ENCODE measurements at regions not wholly inside any gene's neighbourhood (a gene's known extent, or its start where the extent isn't known, plus 50 kb on each side); places are given as distances from the start of the nearest gene placed in this dataset.
"Not testable (repeated sequence)": the region's sequence is repeated elsewhere in the genome, so short reads cannot be mapped to it uniquely, and the experiment has no call there.

- no peak for DNase-seq
Measured at GRCh38 chr9:107850653-107851052, 361.1 kb upstream of the KLF4 start.

DNA sequence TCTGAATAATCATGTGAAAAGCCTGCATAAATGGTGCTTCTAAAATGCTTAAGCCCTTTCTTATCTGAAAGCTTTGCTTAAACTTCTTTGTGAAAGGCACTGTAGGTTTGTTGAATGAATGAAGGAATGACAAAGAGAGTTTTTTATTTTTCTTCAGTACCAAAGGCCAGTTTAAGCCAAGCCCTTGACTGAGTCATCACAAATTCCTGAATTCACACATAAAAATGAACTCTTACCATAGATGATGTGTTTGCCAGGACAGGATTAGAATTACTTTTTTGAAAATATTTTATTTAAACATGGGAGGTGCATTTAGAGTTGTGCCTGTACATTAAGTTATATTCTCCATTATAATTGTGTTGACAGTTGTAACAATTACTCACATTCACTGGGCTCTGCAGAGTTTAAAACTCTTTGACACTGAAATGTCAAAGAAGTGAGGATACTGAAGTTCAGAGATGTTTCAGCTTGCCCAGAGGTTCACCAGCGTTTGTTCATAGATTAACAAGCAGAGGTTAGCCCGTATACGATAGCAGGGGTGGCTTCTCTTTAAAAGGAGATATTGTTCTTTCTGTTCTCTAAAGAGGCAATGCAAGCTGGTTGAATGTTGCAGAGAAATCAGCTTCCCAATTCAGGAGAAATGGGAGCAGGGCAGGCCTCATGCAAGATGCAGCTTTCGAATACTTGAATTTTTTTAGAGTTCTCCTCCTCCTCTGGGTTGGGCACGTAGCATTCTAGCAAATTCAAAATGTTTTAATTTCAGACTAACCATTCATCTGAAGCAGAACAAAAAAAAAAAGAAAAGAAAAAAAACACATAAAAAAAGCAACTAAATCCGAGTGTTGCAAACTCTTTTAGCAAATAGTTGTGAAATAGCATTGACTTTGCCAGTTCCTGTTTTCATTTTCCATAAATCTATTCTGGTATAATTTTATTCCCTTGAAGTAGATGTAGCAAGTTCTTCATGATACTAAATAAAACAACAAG is 358.7 kb upstream of the KLF4 start:
- no peak for DNase-seq

DNA sequence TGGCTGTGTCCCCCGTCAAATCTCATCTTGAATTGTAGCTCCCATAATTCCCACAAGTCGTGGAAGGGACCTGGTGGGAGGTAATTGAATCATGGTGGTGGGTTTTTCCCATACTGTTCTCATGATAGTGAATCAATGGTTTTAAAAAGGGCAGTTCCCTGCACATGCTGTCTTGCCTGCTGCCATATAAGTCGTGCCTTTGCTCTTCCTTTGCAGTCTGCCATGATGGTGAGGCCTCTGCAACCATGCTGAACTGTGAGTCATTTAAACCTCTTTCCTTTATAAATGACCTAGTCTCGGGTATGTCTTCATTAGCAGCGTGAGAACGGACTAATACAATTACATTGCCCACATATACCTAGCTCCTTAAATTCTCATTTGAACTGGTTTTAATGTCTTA is 353.0 kb upstream of the KLF4 start:
- no peak for DNase-seq

- no peak for DNase-seq
Measured at GRCh38 chr9:107841076-107841475, 351.5 kb upstream of the KLF4 start.

DNA sequence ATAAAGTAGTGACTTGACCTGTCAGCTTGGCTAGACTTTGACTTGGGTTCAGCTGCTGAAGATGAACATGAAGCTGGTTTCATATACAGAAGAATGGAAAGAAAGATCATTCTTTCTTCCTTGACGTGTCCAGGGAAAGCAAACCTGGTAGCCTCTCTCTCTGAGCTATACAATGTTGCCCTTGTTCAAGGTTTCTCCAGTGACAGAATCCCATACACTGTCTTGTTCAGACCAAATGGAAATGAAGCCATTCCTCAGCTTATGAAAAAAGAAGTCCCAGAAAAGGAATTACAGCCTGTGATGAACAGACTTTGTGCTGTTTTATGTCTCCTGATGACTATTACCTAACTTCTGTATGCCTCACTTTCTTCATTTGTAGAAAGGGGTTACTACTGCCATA is 349.8 kb upstream of the KLF4 start:
- DNase-seq: no peak

GRCh38 chr9:107838766-107839165 is 349.2 kb upstream of the KLF4 start:
- DNase-seq: no peak

DNA sequence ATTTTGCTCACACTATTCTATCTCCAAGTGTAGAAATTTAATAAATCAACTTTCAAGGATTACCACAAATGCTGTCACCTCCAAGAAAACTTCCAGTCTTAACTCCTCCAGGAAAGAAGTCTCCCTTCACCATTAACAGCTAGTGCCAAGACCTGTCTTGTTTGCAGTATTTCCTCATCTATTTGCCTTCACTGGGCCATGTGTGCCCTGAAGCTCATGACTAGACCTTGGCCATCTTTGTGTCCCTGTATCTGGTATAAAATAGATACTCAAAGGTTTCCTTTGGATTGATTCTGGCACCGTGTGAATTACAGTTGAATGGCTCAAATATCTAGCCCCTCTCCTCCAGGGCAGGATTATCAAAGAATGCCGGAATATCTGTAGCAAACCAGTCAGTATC is 346.7 kb upstream of the KLF4 start:
- DNase-seq: no peak

- no peak for DNase-seq
Measured at GRCh38 chr9:107833295-107833694, 343.7 kb upstream of the KLF4 start.

- no peak for DNase-seq
Measured at GRCh38 chr9:107832871-107833270, 343.3 kb upstream of the KLF4 start.

GRCh38 chr9:107830479-107830878 is 340.9 kb upstream of the KLF4 start:
- DNase-seq: no peak

DNA sequence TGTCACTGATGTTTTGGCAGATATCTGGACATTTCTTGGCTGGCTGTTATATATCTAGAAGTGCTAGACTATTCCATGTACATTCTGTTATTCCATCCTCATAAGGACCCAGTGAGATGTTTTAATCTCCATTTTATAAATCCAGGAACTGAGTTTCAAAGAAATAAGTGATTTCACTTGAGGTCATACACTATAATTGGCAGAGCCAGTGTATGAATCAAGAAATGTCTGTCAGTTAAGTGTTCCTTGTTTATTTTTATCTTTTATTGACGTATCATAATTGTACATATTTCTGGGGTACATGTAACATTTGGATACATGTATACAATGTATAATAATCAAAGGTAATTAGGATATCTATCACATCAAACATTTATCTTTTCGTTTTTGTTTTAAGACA is 338.3 kb upstream of the KLF4 start:
- no peak for DNase-seq

DNA sequence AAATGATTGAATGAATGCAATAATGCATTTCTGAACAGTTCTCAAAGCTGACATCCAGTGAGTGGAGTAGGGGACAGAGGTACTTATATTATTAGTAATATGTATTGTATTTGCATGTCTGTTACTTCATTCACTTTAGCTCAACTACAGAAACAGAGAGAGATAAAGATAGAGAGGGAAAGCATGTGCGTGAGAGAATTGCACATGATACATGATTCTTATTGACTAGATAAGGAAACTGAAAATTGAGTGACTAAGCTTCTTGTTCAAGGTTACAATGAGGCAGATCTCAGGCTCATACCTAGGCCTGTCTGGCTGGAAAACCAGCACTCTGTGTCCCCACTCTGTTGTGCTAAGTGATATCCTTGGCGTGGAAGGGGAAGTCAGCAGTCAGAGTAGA is 337.7 kb upstream of the KLF4 start:
- DNase-seq: no peak

- not testable (repeated sequence) for DNase-seq
Measured at GRCh38 chr9:107826688-107826983, 337.1 kb upstream of the KLF4 start.

DNA sequence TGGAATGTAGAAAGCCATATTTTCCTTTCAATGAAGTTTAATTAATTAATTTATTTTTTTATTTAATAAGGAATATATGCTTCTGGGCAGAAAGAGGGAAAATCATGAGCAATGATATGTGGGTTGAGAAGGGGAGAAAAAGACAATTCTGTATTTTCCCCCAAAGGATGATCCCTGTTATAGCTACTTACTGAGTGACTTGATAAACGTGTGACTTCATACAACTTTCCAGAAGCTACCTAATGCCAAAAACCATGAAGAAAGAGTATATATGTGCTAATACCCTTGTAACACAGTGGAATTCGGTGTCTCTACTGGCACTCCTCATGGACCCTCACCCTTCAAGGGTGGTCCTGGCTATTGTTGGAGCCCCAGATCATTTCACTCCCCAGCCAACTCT is 335.0 kb upstream of the KLF4 start:
- DNase-seq: no peak

DNA sequence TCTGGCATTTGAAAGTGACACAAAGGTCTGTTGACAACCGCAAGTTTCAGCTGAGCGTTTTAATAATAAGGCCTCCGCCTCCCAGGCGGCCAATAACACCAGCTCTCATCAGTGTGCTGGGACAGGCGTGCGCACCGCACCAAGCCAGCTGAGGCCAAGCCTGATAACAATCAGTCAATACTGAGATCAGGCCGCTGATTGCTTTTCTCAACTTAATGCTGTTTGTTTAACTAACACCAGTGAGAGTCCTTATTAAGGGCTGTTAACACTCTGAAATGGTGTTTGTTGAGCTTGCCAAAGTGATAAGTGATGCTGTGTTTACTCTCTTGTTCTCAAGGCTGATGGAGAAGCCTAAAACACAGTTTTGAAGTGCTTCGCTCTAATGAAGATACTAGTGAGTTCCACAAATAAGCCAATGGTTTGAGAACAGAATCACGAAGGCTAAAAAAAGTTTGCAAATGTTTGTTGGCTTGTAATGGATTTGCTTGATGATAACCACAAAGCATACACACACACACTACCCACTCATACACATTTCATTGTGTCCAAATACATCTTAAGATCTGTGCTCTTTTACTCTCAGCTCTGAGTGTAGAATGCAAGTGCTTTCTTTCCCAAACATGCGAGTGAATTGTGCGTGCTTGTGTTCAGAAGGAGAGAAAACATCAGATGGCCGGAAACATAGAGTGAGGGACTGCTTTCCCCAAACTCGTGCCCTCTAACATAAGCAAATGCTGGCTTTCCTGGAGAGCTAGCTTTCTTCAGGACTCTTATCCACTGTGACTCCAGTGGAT is 330.4 kb upstream of the KLF4 start:
- DNase-seq: peak; percentile 73

DNA sequence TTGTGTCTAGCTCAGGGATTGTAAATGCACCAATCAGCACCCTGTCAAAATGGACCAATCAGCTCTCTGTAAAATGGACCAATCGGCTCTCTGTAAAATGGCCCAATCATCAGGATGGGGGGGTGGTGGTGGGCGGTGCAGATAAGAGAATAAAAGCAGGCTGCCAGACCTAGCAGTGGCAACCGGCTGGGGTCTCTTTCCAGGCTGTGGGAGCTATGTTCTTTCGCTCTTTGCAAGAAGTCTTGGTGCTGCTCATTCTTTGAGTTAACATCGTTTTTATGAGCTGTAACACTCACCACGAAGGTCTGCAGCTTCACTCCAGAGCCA is 328.9 kb upstream of the KLF4 start:
- DNase-seq: not testable (repeated sequence)

- not testable (repeated sequence) for DNase-seq
Measured at GRCh38 chr9:107817595-107818502, 328.3 kb upstream of the KLF4 start.

DNA sequence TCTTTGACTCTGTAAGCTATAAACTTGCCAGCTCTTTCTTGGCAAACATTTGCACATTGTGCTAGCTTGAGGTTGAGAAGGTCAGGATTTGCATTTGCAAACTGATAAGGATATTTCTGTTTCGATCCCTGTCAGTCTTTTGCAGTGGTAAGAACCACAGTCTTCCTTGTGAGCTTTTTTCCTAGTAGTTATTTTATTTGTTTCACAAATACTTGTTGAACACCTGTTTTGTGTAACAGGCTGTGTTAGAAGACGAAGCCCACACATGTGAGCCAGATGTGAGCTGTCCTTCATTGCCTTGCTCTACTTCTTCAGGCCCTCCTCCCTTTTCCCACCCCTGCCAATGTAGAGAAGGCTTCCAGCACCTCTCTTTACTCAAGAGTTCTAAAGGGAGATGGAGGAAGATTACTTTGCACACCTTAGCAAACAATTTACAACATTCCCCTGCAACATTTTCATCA is 327.0 kb upstream of the KLF4 start:
- DNase-seq: no peak

DNA sequence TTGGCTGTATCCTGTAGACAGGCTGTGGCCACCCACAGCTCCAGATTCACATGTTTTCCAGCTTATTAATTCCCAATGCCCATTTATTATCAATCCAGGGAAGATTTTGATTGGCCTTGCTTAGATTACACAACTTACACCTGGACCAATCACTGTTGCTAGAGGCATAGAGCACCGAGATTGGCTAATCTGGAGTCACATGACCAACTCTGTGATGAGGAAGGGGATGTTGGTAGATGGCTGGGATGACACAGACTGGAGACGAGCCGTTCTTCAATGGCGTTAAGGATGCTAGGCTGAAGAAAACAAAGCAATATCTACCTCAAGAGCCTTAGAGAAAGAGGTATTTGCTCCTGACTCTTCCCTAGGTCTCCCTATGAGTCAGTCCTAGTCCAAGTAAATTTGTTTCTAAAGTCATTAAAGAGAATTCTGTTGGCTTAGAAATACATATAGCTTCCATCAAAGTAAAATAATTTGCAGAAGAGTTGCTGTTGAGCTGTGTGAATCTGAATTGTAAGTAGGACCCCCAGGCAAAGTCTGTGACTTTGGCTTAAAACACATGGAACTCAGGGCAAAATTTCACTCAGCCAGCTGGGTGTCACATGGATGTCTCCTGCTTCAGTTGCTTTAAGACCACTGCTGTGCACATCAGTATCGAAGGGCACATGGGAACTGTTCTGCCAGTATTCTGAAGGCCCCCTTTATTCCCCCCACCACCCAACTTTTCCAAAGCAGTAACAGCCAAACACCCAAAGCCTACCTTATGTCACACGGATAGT is 326.4 kb upstream of the KLF4 start:
- DNase-seq: no peak

DNA sequence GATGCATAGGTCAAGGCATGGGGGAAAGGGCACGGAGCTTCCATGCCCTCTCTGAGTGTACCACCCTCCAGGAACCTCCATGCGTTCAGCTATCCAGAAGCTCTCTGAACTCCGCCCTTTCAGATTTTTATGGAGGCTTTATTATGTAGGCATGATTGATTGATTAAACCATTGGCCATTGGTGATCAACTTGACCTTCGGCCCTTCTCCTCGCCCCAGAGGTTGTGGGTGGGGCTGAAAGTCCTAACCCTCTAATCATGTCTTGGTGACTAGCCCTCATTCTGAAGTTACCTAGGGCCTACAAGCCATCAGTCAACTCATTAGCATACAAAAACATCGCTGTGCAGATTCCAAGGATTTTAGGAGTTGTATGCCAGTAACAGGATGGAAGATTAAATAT is 323.7 kb upstream of the KLF4 start:
- no peak for DNase-seq

DNA sequence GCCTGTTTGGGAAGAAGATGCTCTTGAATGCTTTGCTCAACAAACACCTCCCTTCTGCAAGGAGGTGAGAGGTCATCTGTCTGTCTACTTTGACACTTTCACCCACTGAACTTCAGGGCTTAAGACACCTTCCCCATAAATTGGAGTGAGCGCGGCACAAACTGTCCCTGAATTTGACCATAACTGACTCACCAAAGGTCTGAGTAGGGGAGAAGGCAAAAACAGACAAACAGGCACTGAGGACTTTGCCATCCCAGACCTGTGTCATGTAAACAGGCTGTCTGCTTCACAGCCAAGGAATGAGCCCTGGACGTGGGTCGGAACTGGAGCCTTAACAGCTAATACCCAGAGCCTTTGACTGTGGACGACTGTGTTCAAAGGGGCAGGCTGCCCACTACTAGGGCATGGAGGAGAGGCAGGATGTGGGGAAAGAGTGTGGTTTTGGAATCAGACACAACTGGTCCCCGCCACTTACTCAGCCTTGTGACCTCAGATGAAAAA is 320.9 kb upstream of the KLF4 start:
- no peak for DNase-seq

GRCh38 chr9:107809871-107810460 is 320.4 kb upstream of the KLF4 start:
- DNase-seq: no peak

Data from DMS79 (cell line).